CD4-positive, alpha-beta T cell treated with Interleukin-2 at 100 ng/mL for 4 hours (primary cell): ENCODE measurements at regions not wholly inside any gene's neighbourhood (a gene's known extent, or its start where the extent isn't known, plus 50 kb on each side); places are given as distances from the start of the nearest gene placed in this dataset.
"Not testable (repeated sequence)": the region's sequence is repeated elsewhere in the genome, so short reads cannot be mapped to it uniquely, and the experiment has no call there.

ENCODE experiments used
- DNase-seq: peaks from one replicate; pipeline ENCODE4 v3.0.0-alpha.2; 2020; ENCODE audit warnings: low spot score

DNA sequence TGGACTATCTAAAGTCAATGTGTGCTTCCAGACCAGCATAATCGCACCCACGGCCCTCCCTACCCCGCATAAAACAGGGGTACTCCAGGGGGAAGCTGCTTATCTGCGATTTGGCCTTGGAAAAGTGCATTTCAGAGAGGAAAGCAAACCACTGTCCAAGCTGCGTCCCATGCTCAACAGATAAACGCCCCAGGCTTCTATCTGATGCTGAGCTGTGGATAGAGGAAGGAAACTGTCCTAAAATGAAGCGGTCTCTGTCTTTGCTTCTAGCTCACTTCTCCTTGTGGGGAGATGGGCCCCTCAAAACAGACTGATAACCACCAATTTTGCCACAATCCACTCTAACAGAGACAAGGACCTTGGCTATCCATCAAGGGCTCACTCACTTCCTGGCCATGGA is 160.5 kb upstream of the TNRC6C start:
- no peak for DNase-seq

DNA sequence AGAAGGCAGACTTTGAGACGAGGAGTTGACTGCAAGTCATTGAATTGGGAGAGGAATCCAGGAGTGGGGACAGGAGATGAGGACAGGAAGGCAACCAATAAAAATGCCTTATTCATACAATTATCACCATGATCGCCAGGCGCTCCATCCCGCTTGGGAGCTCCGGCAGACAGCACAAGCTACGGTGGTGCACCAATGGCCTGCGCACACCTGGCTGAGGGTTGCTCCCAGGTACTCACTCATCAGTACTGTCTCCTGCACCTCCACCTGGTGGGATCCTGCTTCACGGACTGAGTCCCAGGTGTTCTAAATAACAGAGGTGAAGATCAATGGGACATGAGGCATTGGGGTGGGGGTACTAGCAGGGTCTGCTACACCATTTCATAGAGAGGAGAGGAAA is 160.0 kb upstream of the TNRC6C start:
- no peak for DNase-seq

DNA sequence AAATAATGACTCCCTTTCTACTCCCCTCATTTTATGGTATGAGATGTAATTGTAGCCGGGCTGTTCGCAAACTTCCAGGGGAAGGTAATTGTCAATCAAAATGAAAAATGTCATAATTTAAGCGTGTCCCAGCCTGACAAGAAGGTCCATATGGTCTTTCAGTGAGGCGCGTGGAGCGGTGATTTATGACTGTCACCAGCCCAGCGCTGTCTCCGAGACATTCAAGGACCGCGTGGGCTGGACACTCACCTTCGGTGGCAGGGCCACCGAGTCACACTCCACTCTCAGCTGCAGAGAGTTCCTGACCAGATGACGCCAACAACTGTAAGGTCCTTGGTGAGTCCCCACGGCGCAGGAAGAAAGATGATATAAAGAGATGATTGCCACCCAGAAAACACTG is 157.7 kb upstream of the TNRC6C start:
- no peak for DNase-seq

DNA sequence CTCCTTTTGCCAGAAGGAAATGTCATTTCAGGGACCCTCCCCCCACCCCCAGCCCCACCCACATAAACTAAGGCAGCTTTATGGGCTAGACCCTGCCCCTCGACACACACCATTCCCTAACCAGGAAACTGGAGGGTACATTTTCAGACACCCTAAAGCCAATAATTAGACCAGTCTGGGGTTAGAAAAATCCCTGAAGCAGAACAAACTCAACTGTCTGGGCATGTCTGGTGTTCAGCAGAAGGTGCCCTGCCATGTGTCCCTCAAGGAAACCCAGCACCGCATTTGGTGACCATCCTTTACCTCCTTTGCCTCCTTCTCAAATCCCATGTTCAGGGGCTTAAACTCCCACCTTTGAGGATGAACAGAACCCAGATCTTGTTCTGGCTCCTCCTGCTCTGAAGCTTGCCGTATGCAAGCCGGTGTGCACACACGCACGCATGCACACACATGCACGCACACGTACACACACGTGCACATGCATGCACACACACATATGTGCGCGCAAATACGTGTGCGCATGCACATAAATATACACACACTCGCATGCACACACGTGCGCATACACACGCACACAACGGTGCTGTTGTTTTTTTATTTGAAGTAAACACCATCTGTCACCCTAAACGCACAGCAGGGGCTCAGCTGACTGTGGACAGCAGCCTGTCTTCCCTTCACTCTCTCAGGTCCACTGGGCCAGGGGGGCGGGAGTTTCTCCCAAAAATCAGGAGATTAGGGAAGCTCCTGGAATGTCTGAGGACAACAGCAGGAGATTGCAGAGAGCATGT is 156.8 kb upstream of the TNRC6C start:
- no peak for DNase-seq

DNA sequence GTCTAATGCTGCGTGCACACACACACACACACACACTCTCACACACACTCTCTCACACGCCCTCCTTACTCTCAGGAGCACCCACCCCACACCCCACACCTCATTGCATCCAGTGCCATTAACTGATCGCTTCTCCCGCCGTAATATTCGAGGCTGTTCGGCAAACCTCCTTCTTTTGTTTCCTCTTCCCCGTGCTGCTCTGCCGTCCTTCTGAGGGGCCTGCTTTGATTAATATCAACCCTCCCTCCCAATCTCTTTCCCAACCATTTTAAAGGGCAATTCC is 156.2 kb upstream of the TNRC6C start:
- DNase-seq: no peak

DNA sequence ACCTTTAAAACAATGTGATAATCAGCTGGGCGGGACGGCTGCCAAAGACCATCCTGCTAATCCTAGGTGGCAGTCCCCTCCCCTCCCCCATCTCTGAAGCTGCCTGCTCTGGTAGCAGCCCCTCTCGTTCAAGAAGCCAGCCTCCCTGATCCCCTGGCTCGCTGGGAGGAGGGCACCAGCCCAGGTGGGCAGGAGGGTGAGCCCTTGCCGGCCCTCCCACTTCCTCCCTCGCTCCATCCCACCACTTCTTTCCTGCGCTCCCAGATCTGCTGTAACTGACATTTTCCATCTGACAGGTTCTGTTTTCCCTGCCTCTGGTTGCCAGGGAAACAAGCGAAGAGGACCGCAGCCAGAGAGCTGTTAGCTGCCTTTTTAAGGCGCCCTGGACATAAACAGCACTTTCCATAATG is 155.7 kb upstream of the TNRC6C start:
- no peak for DNase-seq

DNA sequence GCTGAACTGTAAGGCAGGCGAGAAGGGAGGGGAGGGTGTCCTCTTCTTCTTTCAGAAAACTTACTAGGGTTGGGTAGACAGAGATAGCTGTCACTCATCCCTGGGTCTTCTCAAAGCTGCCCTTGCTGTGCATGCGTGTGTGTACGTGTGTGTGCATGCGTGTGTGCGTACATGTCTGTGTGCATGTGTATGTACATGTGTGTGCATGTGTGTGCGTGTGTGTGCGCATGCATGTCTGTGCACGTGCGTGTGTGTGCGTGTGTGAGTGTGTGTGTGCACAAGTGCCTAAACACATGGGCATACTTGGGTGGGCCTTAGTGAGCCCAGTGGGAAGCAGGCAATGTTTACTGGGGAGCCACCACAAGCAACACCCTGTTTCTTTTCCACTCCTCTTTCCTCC is 154.8 kb upstream of the TNRC6C start:
- no peak for DNase-seq

DNA sequence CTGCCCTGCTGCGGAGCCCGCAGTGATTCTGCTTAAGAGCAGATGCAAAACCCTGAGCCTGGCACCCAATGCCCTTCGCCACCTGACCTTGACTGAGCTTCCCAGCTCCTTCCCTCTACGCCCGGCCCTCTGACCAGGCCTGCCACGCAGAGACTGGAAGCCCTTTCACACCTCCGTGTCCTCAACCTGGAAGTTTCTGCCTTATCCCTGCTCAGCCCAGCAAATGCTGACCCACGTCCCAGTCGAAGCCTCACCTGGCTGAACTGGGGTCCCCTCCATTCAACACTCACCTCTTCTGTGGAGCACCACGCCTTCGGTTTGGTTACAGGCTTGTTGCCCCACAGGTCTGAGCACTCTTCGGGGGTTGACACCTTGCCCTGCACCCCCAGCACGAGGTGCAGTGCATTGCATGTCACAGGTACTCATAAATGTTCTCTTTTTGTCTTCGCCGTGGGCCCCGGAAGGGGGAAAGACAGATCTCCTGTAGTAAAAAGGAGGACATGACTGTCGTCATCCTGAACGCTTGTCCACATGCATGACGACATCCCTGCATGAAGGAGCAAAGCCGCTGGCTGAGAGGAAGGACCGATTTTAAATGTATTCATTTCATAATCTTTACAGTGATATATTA is 153.6 kb upstream of the TNRC6C start:
- DNase-seq: no peak

DNA sequence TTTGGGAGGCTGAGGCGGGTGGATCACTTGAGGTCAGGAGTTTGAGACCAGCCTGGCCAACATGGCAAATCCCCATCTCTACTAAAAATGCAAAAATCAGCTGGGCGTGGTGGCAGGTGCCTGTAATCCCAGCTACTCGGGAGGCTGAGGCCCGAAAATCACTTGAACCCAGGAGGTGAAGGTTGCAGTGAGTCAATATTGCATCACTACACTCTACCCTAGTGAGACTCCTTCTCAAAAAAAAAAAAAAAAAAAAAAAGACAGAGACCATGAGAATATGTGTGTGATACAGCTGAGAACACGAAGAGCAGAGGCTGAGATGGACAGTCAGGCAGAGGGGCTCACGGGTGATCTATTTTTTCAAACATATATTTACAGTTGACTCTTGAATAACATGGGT is 152.5 kb upstream of the TNRC6C start:
- DNase-seq: not testable (repeated sequence)

DNA sequence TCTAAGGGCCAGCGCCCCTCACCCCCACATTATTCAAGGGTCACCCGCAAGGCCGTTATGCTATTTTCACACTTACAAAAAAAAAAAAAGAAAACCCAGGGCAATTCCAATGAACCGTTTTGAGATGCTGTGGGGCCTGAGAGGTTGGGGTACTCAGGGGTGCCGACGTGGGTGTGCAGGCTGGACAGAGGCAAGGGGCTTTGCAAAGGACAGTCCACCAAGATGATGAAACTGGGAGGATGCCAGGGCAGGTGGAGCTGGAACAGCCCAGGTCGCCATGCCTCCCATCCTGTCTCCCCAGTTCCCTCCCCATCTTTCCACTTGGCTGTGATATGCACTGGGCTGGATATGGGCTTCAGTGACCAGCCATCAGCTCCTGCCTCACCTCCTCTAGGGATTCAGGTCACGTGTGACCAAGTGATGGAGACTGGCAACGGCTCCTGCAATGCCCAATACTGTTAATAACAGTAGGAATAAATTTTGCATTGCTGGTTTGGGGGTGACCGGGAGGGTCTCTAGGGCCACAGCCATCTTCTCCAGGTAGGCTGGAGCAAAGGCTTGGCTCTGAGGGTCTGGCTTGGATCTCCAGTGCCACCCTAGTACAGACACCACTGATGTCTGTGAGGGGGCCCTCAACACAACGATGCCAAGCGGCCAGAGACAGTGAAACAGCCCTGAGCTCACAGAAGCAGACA is 151.3 kb upstream of the TNRC6C start:
- DNase-seq: no peak

DNA sequence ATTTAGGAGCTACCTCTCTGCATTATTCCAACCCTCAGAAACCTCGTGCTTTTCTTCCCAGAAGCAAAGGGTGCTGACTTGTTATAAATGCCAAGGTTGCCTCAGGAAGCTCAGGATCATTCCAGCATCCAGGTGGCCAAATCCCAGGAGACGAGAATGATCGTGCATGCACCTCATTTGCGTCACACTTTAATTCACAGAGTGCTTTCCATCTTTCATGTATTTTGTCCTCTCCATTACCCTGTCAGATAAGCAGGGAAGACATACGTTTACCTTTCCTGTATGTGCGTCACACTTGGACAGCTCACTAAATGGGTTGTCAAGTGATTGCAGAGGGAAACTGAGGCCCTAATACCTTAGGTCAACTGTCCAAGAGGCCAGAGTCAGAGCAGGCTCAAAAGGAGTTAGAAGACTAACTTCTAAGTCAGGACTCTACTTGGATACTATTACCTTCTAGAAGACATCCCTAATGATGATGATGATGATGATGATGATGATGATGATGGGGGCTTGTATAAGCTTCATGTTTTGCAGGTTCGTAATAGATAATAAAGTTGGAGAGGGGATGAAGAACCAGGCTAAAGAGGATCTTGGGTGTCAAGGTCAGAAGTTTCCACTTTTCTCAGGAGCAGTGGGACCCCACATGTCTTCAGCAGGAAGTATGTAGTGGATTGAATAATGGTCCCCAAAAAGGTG is 150.6 kb upstream of the TNRC6C start:
- DNase-seq: no peak

DNA sequence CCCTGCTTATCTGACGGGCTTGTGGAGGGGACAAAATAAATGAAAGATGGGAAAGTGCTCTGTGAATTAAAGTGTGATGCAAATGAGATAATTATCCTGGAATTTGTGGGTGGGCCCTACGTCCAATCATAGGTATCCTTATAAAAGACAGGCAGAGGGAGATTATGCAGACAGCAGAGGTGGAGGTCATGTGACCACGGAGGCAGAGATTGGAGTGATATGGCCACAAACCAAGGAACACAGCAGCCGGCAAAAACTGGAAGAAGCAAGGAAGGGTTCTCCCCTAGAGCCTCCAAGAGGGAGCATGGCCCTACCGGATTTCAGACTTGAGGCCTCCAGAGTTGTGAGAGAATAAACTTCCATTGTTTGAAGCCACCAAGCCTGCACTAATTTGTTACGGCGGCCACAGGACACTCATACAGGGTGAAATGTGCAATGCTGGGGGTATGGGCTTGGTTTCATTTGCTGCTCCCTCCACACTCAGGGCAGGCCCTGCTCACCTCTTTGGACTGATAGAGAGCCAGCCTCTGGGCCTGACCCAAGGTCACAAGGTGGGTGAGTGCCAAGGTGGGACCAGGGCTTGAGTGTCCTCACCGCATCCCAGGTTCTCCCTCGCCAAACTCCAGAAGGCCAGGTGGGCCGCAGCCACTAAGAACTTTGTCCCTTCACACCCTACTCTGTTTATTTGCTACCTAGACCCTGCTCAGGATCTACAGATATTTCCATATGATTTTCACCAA is 149.6 kb upstream of the TNRC6C start:
- DNase-seq: no peak

DNA sequence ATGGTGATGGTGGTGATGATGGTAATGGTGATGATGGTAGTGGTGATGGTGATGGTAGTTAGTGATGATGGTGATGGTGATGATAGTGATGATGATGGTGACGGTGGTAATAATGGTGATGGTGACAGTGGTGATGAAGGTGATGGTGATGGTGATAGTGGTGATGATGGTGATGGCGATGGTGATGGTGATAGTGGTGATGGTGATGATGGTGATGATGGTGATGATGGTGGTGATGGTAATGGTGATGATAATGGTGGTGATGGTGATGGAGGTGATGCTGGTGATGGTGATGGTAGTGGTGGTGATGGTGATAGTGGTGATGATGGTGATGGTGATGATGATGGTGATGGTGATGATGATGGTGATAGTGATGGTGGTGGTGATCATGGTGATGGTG is 148.7 kb upstream of the TNRC6C start:
- DNase-seq: no peak

DNA sequence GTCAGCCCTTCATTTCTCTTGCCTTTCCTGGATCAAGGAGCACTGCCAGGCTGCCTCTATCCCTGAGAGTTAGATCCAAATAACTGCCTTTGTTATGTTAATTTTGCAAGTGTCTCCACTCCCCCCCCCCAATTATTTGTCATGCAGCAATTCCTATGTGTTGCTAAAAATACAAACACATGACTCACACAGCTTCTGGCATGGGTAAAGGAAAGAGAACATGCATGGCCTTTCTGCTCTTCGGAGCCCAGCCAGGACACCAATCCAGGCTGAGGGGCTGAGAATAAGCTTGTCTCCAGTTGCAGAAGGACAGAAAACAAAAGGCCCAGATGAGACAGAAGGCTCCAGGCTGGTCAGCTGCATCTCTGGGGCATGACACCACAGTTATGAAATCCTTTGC is 148.0 kb upstream of the TNRC6C start:
- DNase-seq: no peak

DNA sequence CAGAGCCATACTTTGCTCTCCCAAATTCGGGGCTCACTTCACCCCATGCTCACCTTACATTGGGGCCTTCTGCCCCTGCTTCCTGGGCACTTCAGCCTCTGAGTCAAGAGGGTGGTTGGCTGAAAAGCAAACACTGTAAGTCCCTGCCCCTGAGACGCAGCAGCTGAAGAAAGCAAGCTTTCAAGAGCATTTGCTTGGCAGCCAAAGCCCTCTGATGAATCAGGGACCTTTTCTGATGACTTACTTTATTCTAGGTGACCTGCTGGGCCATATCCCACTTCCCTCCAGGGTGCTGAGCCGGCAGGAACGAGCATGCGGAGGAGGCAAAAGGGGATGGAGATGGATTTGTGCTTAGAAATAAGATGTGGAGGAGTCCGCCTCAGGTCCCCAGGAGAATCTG is 147.0 kb upstream of the TNRC6C start:
- no peak for DNase-seq

DNA sequence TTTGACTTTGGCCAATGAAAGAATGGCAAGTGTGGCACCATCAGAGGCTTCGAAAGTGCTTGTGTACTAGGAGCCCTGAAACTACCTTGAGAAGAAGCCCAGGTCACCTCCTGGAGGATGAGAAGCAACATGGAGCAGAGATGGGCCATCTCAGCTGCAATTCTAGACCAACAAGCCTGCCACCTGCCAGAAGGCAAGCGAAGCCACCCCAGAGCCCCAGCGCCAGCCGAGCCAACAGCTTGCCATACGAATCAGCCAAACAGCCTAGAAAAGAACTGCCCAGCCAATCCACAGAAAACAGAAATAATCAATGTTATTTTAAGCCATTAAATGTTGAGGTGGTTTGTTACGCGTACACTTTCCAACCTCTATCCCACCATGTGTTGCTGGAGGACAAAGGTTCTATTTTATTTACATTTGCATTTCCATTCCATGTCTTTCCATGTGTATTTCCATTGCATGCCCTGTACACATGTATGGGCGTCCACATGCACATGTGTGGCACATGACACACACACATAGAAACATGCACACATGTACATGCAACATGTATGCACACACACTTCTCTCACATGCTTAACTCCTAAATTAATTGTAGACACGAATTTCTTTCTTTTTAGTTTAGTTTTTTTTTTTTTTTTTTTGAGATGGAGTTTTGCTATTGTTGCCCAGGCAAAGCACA is 144.3 kb upstream of the TNRC6C start:
- no peak for DNase-seq

DNA sequence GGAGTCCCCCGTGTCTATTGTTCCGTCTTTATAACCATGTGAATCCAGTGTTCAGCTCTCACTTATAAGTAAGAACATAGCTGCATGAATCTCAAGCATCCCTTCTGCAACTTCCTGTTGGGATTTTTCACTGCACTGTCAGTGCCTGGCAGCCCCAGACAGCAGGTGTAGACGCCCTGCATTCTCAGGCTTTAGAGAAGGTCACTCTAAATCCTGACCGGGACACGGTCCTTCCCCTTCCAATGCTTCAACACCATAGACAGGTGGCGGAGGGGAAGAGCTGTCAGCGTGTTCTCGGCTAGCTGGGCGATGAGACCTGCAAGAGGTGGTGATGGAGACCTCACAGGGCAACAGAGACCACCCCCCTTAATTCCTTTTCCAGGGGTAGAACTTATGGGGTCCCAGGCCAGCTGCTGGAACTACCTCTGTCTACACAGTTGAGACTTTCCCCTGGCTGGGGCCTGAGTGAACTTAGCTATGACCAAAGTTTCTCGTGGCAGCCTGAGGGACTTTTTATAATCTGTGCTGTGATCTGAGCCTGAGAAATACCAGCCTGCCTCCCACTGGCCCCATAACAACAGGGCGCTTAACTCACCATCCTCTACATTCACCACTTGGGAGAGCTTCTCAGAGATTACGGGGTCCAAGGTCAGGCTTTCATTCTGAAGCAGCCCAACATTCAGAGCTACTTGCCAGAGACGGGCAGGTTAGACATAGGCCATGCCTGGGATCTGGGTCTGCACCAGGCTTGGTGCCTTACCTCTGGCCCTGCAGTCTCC is 143.2 kb upstream of the TNRC6C start:
- DNase-seq: no peak

DNA sequence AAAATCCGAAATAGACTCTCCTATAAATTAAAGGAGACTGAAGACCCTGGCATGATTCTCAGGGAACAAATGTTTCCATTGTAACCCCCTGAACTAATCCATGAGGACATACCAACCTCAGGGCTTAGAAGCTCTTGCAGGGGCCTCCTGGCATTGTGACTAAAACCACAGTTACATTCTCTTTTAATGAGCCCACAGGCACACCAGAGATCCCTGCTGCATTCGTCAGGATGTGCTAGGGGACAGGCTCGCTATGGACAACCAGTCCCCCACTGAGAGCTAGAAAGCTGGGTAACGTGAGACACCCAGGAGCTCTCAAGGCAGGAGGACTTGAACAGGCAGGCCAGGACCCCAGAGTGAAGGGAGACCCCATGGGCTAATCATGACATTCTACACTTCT is 140.6 kb upstream of the TNRC6C start:
- no peak for DNase-seq

DNA sequence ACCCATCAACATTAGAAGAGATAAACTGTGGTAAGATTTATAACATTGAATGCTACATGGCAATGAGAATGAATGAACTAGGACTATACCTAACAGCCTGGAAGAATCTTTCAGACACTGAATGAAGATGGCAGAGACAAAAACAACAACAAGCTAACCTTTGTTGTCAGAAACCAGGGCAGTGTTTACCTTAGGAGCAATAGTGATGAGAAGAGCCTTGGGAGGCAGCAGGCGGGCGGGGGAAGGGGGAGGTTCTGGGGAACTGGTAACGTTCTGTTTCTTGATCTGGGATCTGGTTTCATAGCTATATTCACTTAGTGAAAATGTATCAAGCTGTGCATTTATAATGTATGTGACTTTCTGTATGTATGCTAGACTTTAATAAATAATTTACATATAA is 139.0 kb upstream of the TNRC6C start:
- DNase-seq: no peak

DNA sequence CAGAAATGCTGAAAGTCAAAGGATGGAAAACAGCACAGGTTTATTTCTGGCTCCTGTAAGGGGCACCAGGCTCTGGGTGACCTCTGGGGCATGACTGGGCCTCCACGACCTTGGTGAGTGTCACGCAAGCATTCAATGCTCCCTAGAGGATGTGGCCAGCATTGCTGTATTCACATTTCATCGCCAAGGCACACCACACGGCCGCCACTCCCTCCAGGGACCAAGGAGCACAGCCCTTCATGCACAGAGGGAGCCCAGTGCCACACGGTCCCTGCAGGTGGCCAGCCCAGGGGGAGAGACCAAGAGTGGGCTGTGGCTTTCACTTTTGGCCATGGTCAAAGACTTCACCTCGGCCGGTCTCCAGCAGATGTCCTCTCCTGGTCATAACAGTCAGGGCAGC is 137.4 kb upstream of the TNRC6C start:
- DNase-seq: no peak
